ENCODE measurements at regions not wholly inside any gene's neighbourhood (a gene's known extent, or its start where the extent isn't known, plus 50 kb on each side); places are given as distances from the start of the nearest gene placed in this dataset.
"Not testable (repeated sequence)": the region's sequence is repeated elsewhere in the genome, so short reads cannot be mapped to it uniquely, and the experiment has no call there.

- peaks cover 0 to 3% (median 0%) of the 10 kb centered on the region in 3 donors for H3K9me3 Mint-ChIP-seq
- no peak overlapping the region for H3K27ac Mint-ChIP-seq
- no peaks in the 10 kb centered on the region for H3K4me1 Mint-ChIP-seq
- H3K4me3 Mint-ChIP-seq, result no peak overlapping the region
- H3K27me3 Mint-ChIP-seq, result peaks cover 4% of the 10 kb centered on the region
- H3K36me3 Mint-ChIP-seq, result no peaks in the 10 kb centered on the region
These were observed 52.0 kb downstream of the ZC3H11B start for GRCh38 chr1:219560856-219561255.

- no peak overlapping the region for H3K4me3 Mint-ChIP-seq
- H3K27ac Mint-ChIP-seq, result no peak overlapping the region
- H3K36me3 Mint-ChIP-seq, result no peaks in the 10 kb centered on the region
- peaks cover 0 to 3% (median 0%) of the 10 kb centered on the region in 3 donors for H3K9me3 Mint-ChIP-seq
- H3K4me1 Mint-ChIP-seq, result no peaks in the 10 kb centered on the region
- H3K27me3 Mint-ChIP-seq, result peaks cover 4% of the 10 kb centered on the region
These were observed 53.0 kb downstream of the ZC3H11B start for GRCh38 chr1:219559899-219560298.

- no peak overlapping the region for H3K4me3 Mint-ChIP-seq
- H3K27me3 Mint-ChIP-seq, result no peaks in the 10 kb centered on the region
- H3K9me3 Mint-ChIP-seq, result no peaks in the 10 kb centered on the region
These were observed 57.1 kb downstream of the ZC3H11B start for GRCh38 chr1:219555806-219556205.

GRCh38 chr1:219555031-219555692, 57.7 kb downstream of the ZC3H11B start:
- H3K4me1 Mint-ChIP-seq, result no peaks in the 10 kb centered on the region
- H3K36me3 Mint-ChIP-seq, result no peaks in the 10 kb centered on the region
- no peak overlapping the region for H3K4me3 Mint-ChIP-seq
- no peak overlapping the region for H3K27ac Mint-ChIP-seq
- H3K9me3 Mint-ChIP-seq, result no peaks in the 10 kb centered on the region
- no peaks in the 10 kb centered on the region for H3K27me3 Mint-ChIP-seq

More at GRCh38 chr1:219555806-219556205, 57.1 kb downstream of the ZC3H11B start:
- H3K36me3 Mint-ChIP-seq, result no peaks in the 10 kb centered on the region
- H3K27ac Mint-ChIP-seq, result no peak overlapping the region
- no peaks in the 10 kb centered on the region for H3K4me1 Mint-ChIP-seq

- Mint-ChIP-seq H3K9me3 (no peaks in the 10 kb centered on the region), H3K36me3 (no peaks in the 10 kb centered on the region), H3K4me1 (no peaks in the 10 kb centered on the region), H3K4me3 (no peak overlapping the region), H3K27ac (no peak overlapping the region), H3K27me3 (no peaks in the 10 kb centered on the region)
These were observed 58.9 kb downstream of the ZC3H11B start for GRCh38 chr1:219553934-219554502.

- H3K4me1 Mint-ChIP-seq, result no peaks in the 10 kb centered on the region
- no peak overlapping the region for H3K4me3 Mint-ChIP-seq
- no peaks in the 10 kb centered on the region for H3K36me3 Mint-ChIP-seq
- H3K27me3 Mint-ChIP-seq, result no peaks in the 10 kb centered on the region
- H3K27ac Mint-ChIP-seq, result no peak overlapping the region
- peaks cover 0 to 2% (median 0%) of the 10 kb centered on the region in 3 donors for H3K9me3 Mint-ChIP-seq
These were observed 62.7 kb downstream of the ZC3H11B start for GRCh38 chr1:219550201-219550600.

- H3K4me3 Mint-ChIP-seq, result peak overlapping the region in 1 of 4 donors; percentile 47
- no peak overlapping the region for H3K27ac Mint-ChIP-seq
- H3K9me3 Mint-ChIP-seq, result peaks cover 0 to 2% (median 2%) of the 10 kb centered on the region in 3 donors
- no peaks in the 10 kb centered on the region for H3K4me1 Mint-ChIP-seq
- H3K36me3 Mint-ChIP-seq, result no peaks in the 10 kb centered on the region
- H3K27me3 Mint-ChIP-seq, result no peaks in the 10 kb centered on the region
These were observed 63.7 kb downstream of the ZC3H11B start for GRCh38 chr1:219549215-219549614.

- no peak overlapping the region for H3K27ac Mint-ChIP-seq
- no peaks in the 10 kb centered on the region for H3K27me3 Mint-ChIP-seq
- H3K4me1 Mint-ChIP-seq, result no peaks in the 10 kb centered on the region
- H3K9me3 Mint-ChIP-seq, result peaks cover 0 to 3% (median 2%) of the 10 kb centered on the region in 3 donors
- H3K36me3 Mint-ChIP-seq, result no peaks in the 10 kb centered on the region
- no peak overlapping the region for H3K4me3 Mint-ChIP-seq
These were observed 64.5 kb downstream of the ZC3H11B start for GRCh38 chr1:219548386-219548785.

GRCh38 chr1:219545756-219546155, 67.1 kb downstream of the ZC3H11B start:
- H3K4me3 Mint-ChIP-seq, H3K27me3 Mint-ChIP-seq, H3K4me1 Mint-ChIP-seq, H3K36me3 Mint-ChIP-seq, H3K9me3 Mint-ChIP-seq, H3K27ac Mint-ChIP-seq: not testable (repeated sequence)

- H3K4me1 Mint-ChIP-seq, result no peaks in the 10 kb centered on the region
- no peaks in the 10 kb centered on the region for H3K27me3 Mint-ChIP-seq
- H3K27ac Mint-ChIP-seq, result no peak overlapping the region
- no peak overlapping the region for H3K4me3 Mint-ChIP-seq
- no peaks in the 10 kb centered on the region for H3K36me3 Mint-ChIP-seq
- peaks cover 0 to 5% (median 2%) of the 10 kb centered on the region in 3 donors for H3K9me3 Mint-ChIP-seq
These were observed 68.6 kb downstream of the ZC3H11B start for GRCh38 chr1:219544163-219544846.

- no peak overlapping the region for H3K27ac Mint-ChIP-seq
- H3K9me3 Mint-ChIP-seq, result peaks cover 0 to 5% (median 2%) of the 10 kb centered on the region in 3 donors
- peaks cover under 1% of the 10 kb centered on the region for H3K27me3 Mint-ChIP-seq
- H3K4me1 Mint-ChIP-seq, result no peaks in the 10 kb centered on the region
- H3K4me3 Mint-ChIP-seq, result no peak overlapping the region
- H3K36me3 Mint-ChIP-seq, result no peaks in the 10 kb centered on the region
These were observed 69.9 kb downstream of the ZC3H11B start for GRCh38 chr1:219542828-219543518.

- no peaks in the 10 kb centered on the region for H3K36me3 Mint-ChIP-seq
- H3K27ac Mint-ChIP-seq, result no peak overlapping the region
- peaks cover 3% of the 10 kb centered on the region for H3K27me3 Mint-ChIP-seq
- H3K4me1 Mint-ChIP-seq, result no peaks in the 10 kb centered on the region
- H3K4me3 Mint-ChIP-seq, result no peak overlapping the region
- H3K9me3 Mint-ChIP-seq, result peaks cover 0 to 5% (median 0%) of the 10 kb centered on the region in 3 donors
These were observed 71.0 kb downstream of the ZC3H11B start for GRCh38 chr1:219541946-219542345.

- peaks cover 3% of the 10 kb centered on the region for H3K27me3 Mint-ChIP-seq
- H3K4me3 Mint-ChIP-seq, result no peak overlapping the region
- H3K36me3 Mint-ChIP-seq, result no peaks in the 10 kb centered on the region
- peaks cover 0 to 5% (median 0%) of the 10 kb centered on the region in 3 donors for H3K9me3 Mint-ChIP-seq
- no peaks in the 10 kb centered on the region for H3K4me1 Mint-ChIP-seq
- H3K27ac Mint-ChIP-seq, result no peak overlapping the region
These were observed 73.2 kb downstream of the ZC3H11B start for GRCh38 chr1:219539645-219540254.

- H3K27ac Mint-ChIP-seq, result no peak overlapping the region
- no peaks in the 10 kb centered on the region for H3K4me1 Mint-ChIP-seq
- H3K27me3 Mint-ChIP-seq, result peaks cover 3% of the 10 kb centered on the region
- H3K9me3 Mint-ChIP-seq, result peaks cover 0 to 2% (median 0%) of the 10 kb centered on the region in 3 donors
- H3K4me3 Mint-ChIP-seq, result no peak overlapping the region
- H3K36me3 Mint-ChIP-seq, result no peaks in the 10 kb centered on the region
These were observed 74.0 kb downstream of the ZC3H11B start for GRCh38 chr1:219538886-219539285.

- H3K9me3 Mint-ChIP-seq, result peaks cover 0 to 2% (median 1%) of the 10 kb centered on the region in 3 donors
- no peak overlapping the region for H3K27ac Mint-ChIP-seq
- H3K27me3 Mint-ChIP-seq, result peaks cover 3% of the 10 kb centered on the region
- peaks cover 1% of the 10 kb centered on the region for H3K36me3 Mint-ChIP-seq
- no peak overlapping the region for H3K4me3 Mint-ChIP-seq
- H3K4me1 Mint-ChIP-seq, result no peaks in the 10 kb centered on the region
These were observed 75.7 kb downstream of the ZC3H11B start for GRCh38 chr1:219537223-219537631.
